Choroid plexus epithelial cell (primary cell): ENCODE measurements at regions not wholly inside any gene's neighbourhood (a gene's known extent, or its start where the extent isn't known, plus 50 kb on each side); places are given as distances from the start of the nearest gene placed in this dataset.

ENCODE experiments used
- DNase-seq: peaks from one replicate; pipeline ENCODE4 v3.0.0-alpha.2; 2010; ENCODE audit warnings: low read depth
- H3K4me3 ChIP-seq: 2 replicates; pipeline ENCODE4 v1.5.1; 2011; ENCODE audit warnings: low read depth, mild to moderate bottlenecking, control low read depth, low read length, moderate library complexity
- TF ChIP-seq, protein P1 (sequence below): conservative IDR thresholded peaks from 2 replicates; pipeline ENCODE4 v1.5.1; 2011; ENCODE audit warnings: low read depth, mild to moderate bottlenecking, control low read depth, inconsistent platforms, low read length, moderate library complexity

- no peak overlapping the region for H3K4me3 ChIP-seq
- no peak for DNase-seq
- TF ChIP-seq, protein P1, sequence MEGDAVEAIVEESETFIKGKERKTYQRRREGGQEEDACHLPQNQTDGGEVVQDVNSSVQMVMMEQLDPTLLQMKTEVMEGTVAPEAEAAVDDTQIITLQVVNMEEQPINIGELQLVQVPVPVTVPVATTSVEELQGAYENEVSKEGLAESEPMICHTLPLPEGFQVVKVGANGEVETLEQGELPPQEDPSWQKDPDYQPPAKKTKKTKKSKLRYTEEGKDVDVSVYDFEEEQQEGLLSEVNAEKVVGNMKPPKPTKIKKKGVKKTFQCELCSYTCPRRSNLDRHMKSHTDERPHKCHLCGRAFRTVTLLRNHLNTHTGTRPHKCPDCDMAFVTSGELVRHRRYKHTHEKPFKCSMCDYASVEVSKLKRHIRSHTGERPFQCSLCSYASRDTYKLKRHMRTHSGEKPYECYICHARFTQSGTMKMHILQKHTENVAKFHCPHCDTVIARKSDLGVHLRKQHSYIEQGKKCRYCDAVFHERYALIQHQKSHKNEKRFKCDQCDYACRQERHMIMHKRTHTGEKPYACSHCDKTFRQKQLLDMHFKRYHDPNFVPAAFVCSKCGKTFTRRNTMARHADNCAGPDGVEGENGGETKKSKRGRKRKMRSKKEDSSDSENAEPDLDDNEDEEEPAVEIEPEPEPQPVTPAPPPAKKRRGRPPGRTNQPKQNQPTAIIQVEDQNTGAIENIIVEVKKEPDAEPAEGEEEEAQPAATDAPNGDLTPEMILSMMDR, result no peak
Observed at GRCh38 chr13:85013006-85013405, 786.2 kb downstream of the SLITRK6 start.

GRCh38 chr13:85009447-85009846, 789.8 kb downstream of the SLITRK6 start:
- TF ChIP-seq, protein P1, result no peak
- DNase-seq, result no peak
- no peak overlapping the region for H3K4me3 ChIP-seq

DNA sequence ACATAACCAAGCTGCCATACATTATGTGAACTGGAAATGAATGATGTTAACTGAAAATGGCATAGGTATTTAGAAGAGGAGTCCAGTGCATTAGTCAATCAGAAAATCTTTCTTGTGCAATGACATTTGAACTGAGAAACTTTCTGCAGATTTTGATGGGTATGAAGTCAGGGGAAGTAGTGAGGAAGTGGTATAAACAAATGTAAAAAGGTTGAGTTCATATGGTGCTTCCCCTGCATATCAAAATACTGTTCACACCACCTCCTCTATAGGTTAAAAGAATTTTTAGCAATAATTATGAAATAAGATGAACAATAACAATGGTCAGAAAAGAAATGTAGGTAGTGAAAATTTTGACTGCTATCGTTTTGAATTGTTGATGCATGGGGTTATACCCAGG, 800.0 kb downstream of the SLITRK6 start:
- no peak overlapping the region for H3K4me3 ChIP-seq
- TF ChIP-seq, protein P1, result no peak
- no peak for DNase-seq

- H3K4me3 ChIP-seq, result no peak overlapping the region
- no peak for DNase-seq
- TF ChIP-seq, protein P1, result no peak
Observed at GRCh38 chr13:84998681-84999080, 800.5 kb downstream of the SLITRK6 start.

GRCh38 chr13:84997858-84998257, 801.4 kb downstream of the SLITRK6 start:
- DNase-seq, result no peak
- H3K4me3 ChIP-seq, result no peak overlapping the region
- TF ChIP-seq, protein P1, result no peak

- TF ChIP-seq, protein P1, result no peak
Observed at GRCh38 chr13:84994582-84994981, 804.6 kb downstream of the SLITRK6 start.

GRCh38 chr13:84985860-84986259, 813.4 kb downstream of the SLITRK6 start:
- TF ChIP-seq, protein P1, result no peak
- no peak overlapping the region for H3K4me3 ChIP-seq
- DNase-seq, result peak; percentile 4

More at GRCh38 chr13:84994582-84994981, 804.6 kb downstream of the SLITRK6 start:
- DNase-seq, result peak; percentile 4
- no peak overlapping the region for H3K4me3 ChIP-seq
